Mesenchymal stem cell (in vitro differentiated cells and primary cell): ENCODE measurements at regions not wholly inside any gene's neighbourhood (a gene's known extent, or its start where the extent isn't known, plus 50 kb on each side); places are given as distances from the start of the nearest gene placed in this dataset.

Experiments
- DNase-seq: peaks from one replicate; pipeline ENCODE4 v3.0.0-alpha.2; 2013
- H2AFZ ChIP-seq: one replicate; pipeline ENCODE4 v1.6.1; 2013; ENCODE audit warnings: low read depth, mild to moderate bottlenecking, control low read depth, inconsistent platforms, low read length, moderate library complexity
- H2AK5ac ChIP-seq: 2 replicates; pipeline ENCODE4 v1.6.1; 2013; ENCODE audit warnings: low read length, moderate library complexity, mild to moderate bottlenecking, inconsistent platforms; ENCODE audit not compliant: severe bottlenecking
- H2BK120ac ChIP-seq: one replicate; pipeline ENCODE4 v1.6.1; 2013; ENCODE audit warnings: low read depth, mild to moderate bottlenecking, inconsistent platforms, low read length, moderate library complexity
- H2BK12ac ChIP-seq, 2 experiments: one replicate each; pipeline ENCODE4 v1.6.1; 2013; ENCODE audit warnings: inconsistent platforms in 2 of 2, low read length in 2 of 2, mild to moderate bottlenecking in 2 of 2, moderate library complexity in 2 of 2, control low read depth in 1 of 2
- H2BK15ac ChIP-seq: one replicate; pipeline ENCODE4 v1.6.1; 2013; ENCODE audit warnings: mild to moderate bottlenecking, low read depth, inconsistent platforms; ENCODE audit not compliant: poor library complexity, severe bottlenecking
- H2BK5ac ChIP-seq: 2 replicates; pipeline ENCODE4 v1.6.1; 2013; ENCODE audit warnings: low read depth, mild to moderate bottlenecking, low read length, control low read depth, inconsistent platforms; ENCODE audit not compliant: poor library complexity, severe bottlenecking
- H3K14ac ChIP-seq, 2 experiments: one replicate each; pipeline ENCODE4 v1.6.1; 2013; ENCODE audit warnings: inconsistent platforms in 2 of 2, low read length in 2 of 2, control low read depth in 1 of 2, mild to moderate bottlenecking in 1 of 2, moderate library complexity in 1 of 2
- H3K18ac ChIP-seq, 2 experiments: one replicate each; pipeline ENCODE4 v1.6.1; 2013; ENCODE audit warnings: inconsistent platforms in 2 of 2, low read length in 2 of 2, control low read depth in 1 of 2, low read depth in 1 of 2, mild to moderate bottlenecking in 1 of 2
- H3K23ac ChIP-seq, 2 experiments: one replicate each; pipeline ENCODE4 v1.6.1; 2013; ENCODE audit warnings: inconsistent platforms in 2 of 2, low read length in 2 of 2, mild to moderate bottlenecking in 2 of 2, moderate library complexity in 2 of 2, control low read depth in 1 of 2
- H3K27ac ChIP-seq: 2 replicates; pipeline ENCODE4 v1.5.1; 2013; ENCODE audit warnings: mild to moderate bottlenecking, moderate library complexity, low read length, control low read depth, inconsistent platforms; ENCODE audit not compliant: poor library complexity, severe bottlenecking
- H3K27me3 ChIP-seq, 2 experiments: 2 replicates each; pipeline versions ENCODE4 v1.6.1 to v1.7.0; 2013; ENCODE audit warnings: low read length in 2 of 2, mild to moderate bottlenecking in 2 of 2, moderate library complexity in 2 of 2, control low read depth in 1 of 2, inconsistent platforms in 1 of 2; ENCODE audit not compliant: control insufficient read depth in 1 of 2, insufficient read depth in 1 of 2
- H3K36me3 ChIP-seq, 2 experiments: 2 replicates each; pipeline versions ENCODE4 v1.6.1 to v1.7.0; 2013; ENCODE audit warnings: low read length in 2 of 2, control low read depth in 1 of 2, inconsistent platforms in 1 of 2, low read depth in 1 of 2, mild to moderate bottlenecking in 1 of 2; ENCODE audit not compliant: insufficient read depth in 2 of 2, control insufficient read depth in 1 of 2
- H3K4ac ChIP-seq, 2 experiments: one replicate each; pipeline ENCODE4 v1.6.1; 2013; ENCODE audit warnings: inconsistent platforms in 2 of 2, low read length in 2 of 2, mild to moderate bottlenecking in 2 of 2, moderate library complexity in 2 of 2, control low read depth in 1 of 2, low read depth in 1 of 2
- H3K4me1 ChIP-seq: 2 replicates; pipeline ENCODE4 v1.6.1; 2013; ENCODE audit warnings: low read depth, low read length, control low read depth; ENCODE audit not compliant: control insufficient read depth, insufficient read depth
- H3K4me2 ChIP-seq: 2 replicates; pipeline ENCODE4 v1.6.1; 2013; ENCODE audit warnings: low read length, mild to moderate bottlenecking, inconsistent platforms; ENCODE audit not compliant: poor library complexity, severe bottlenecking
- H3K4me3 ChIP-seq, 2 experiments: 2 replicates each; pipeline versions ENCODE4 v1.5.1 to v1.7.0; 2013; ENCODE audit warnings: low read length in 2 of 2, mild to moderate bottlenecking in 2 of 2, control low read depth in 1 of 2, low read depth in 1 of 2; ENCODE audit not compliant: insufficient read depth in 1 of 2
- H3K79me1 ChIP-seq: replicated peaks from 2 replicates; pipeline ENCODE4 v1.6.1; 2013; ENCODE audit warnings: mild to moderate bottlenecking, control low read depth, low read length, inconsistent platforms; ENCODE audit not compliant: poor library complexity, severe bottlenecking
- H3K9ac ChIP-seq: 2 replicates; pipeline ENCODE4 v1.7.0; 2013; ENCODE audit warnings: mild to moderate bottlenecking, low read length, moderate library complexity
- H3K9me3 ChIP-seq: 2 replicates; pipeline ENCODE4 v1.7.0; 2013; ENCODE audit warnings: mild to moderate bottlenecking, low read length; ENCODE audit not compliant: control insufficient read depth
- H4K8ac ChIP-seq: one replicate; pipeline ENCODE4 v1.6.1; 2013; ENCODE audit warnings: inconsistent platforms, mild to moderate bottlenecking, low read length, moderate library complexity
- H4K91ac ChIP-seq: one replicate; pipeline ENCODE4 v1.6.1; 2013; ENCODE audit warnings: mild to moderate bottlenecking, low read length, inconsistent platforms
- WGBS: methylation state at CpG from one replicate; pipeline ENCODE4 v1.1.7; 2013; ENCODE audit warnings: mixed read lengths; 5-methylcytosine and 5-hydroxymethylcytosine counted together

- H3K27me3 ChIP-seq: peaks cover 0 to 3% of the 10 kb centered on the region in 2 experiments
- H3K4ac ChIP-seq: no peak overlapping the region
Observed at GRCh38 chr12:127414186-127414585, 852.8 kb upstream of the TMEM132C start.

GRCh38 chr12:127414636-127415035 lies 852.3 kb upstream of the TMEM132C start:
- Histone ChIP-seq H3K23ac (no peak overlapping the region), H3K27me3 (peaks cover 0 to 3% of the 10 kb centered on the region in 2 experiments), H3K9ac (no peak overlapping the region), H3K36me3 (no peaks in the 10 kb centered on the region), H4K91ac (no peak overlapping the region), H2BK15ac (no peak overlapping the region), H3K79me1 (no peaks in the 10 kb centered on the region), H3K9me3 (peaks cover 29% of the 10 kb centered on the region), H3K18ac (no peak overlapping the region), H3K4me3 (no peak overlapping the region), H3K27ac (no peak overlapping the region), H4K8ac (no peak overlapping the region), H2AFZ (no peak overlapping the region), H2BK12ac (no peak overlapping the region), H2BK120ac (no peak overlapping the region), H3K4ac (no peak overlapping the region), H2AK5ac (no peak overlapping the region), H2BK5ac (no peak overlapping the region), H3K4me1 (no peaks in the 10 kb centered on the region), H3K4me2 (no peak overlapping the region), H3K14ac (no peak overlapping the region)
- no peak for DNase-seq
- 75% methylated on average over 2 of the region's 2 CpGs for WGBS

More at GRCh38 chr12:127414186-127414585, 852.8 kb upstream of the TMEM132C start:
- no peak overlapping the region for H2BK5ac ChIP-seq
- H3K36me3 ChIP-seq: no peaks in the 10 kb centered on the region
- no peak overlapping the region for H3K18ac ChIP-seq
- no peak overlapping the region for H3K23ac ChIP-seq
- no peak overlapping the region for H2BK12ac ChIP-seq
- H3K9ac ChIP-seq: no peak overlapping the region
- no peak overlapping the region for H2AK5ac ChIP-seq
- no peaks in the 10 kb centered on the region for H3K79me1 ChIP-seq
- no peak overlapping the region for H3K14ac ChIP-seq
- no peak overlapping the region for H4K91ac ChIP-seq
- no peak overlapping the region for H2BK15ac ChIP-seq
- H2BK120ac ChIP-seq: no peak overlapping the region
- no peaks in the 10 kb centered on the region for H3K4me1 ChIP-seq
- H3K4me3 ChIP-seq: no peak overlapping the region
- H3K27ac ChIP-seq: no peak overlapping the region
- peaks cover 24% of the 10 kb centered on the region for H3K9me3 ChIP-seq
- no peak overlapping the region for H3K4me2 ChIP-seq
- no peak overlapping the region for H2AFZ ChIP-seq
- H4K8ac ChIP-seq: no peak overlapping the region
- DNase-seq: no peak
- 70% methylated on average over 8 of the region's 8 CpGs for WGBS

DNA sequence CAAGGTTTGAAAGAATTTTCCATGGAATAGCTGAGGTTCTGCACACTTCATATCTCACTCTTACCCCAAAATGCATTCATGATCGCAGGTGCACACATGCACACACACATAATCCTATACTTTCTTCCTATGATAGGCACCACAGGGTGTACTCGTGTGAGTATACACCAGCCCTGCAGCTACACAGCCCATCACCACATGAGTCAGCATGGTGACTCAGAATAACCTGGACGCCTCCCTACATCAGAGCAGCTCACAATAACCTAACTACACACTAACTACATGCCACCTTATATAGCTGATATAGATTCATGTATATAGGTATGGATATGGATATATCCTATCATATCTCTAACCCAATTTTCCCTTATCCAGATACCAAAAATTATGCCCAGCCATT lies 850.2 kb upstream of the TMEM132C start:
- Histone ChIP-seq H3K4me2 (no peak overlapping the region), H4K8ac (no peak overlapping the region), H3K18ac (no peak overlapping the region), H2AFZ (no peak overlapping the region), H2BK5ac (no peak overlapping the region), H3K27ac (no peak overlapping the region), H2BK12ac (no peak overlapping the region), H3K14ac (no peak overlapping the region), H3K79me1 (no peaks in the 10 kb centered on the region), H2AK5ac (no peak overlapping the region), H3K4me1 (no peaks in the 10 kb centered on the region), H3K9me3 (peaks cover 31% of the 10 kb centered on the region), H3K27me3 (peaks cover 0 to 3% of the 10 kb centered on the region in 2 experiments), H3K4ac (no peak overlapping the region), H3K4me3 (no peak overlapping the region), H3K9ac (no peak overlapping the region), H3K36me3 (no peaks in the 10 kb centered on the region), H2BK15ac (no peak overlapping the region), H4K91ac (no peak overlapping the region), H3K23ac (no peak overlapping the region), H2BK120ac (no peak overlapping the region)
- 54% methylated on average over 2 of the region's 3 CpGs for WGBS
- no peak for DNase-seq

GRCh38 chr12:127419111-127419510 lies 847.9 kb upstream of the TMEM132C start:
- WGBS: 62% methylated on average over 2 of the region's 2 CpGs
- H3K9me3 ChIP-seq: peaks cover 31% of the 10 kb centered on the region
- no peak overlapping the region for H2BK15ac ChIP-seq
- H2BK12ac ChIP-seq: no peak overlapping the region
- H2BK5ac ChIP-seq: no peak overlapping the region
- H3K9ac ChIP-seq: no peak overlapping the region
- no peak overlapping the region for H4K8ac ChIP-seq
- no peak overlapping the region for H4K91ac ChIP-seq
- no peaks in the 10 kb centered on the region for H3K27me3 ChIP-seq
- no peak overlapping the region for H3K18ac ChIP-seq
- H2AFZ ChIP-seq: no peak overlapping the region
- DNase-seq: no peak
- H3K14ac ChIP-seq: no peak overlapping the region
- H2AK5ac ChIP-seq: no peak overlapping the region
- H3K4me2 ChIP-seq: no peak overlapping the region
- no peak overlapping the region for H3K4me3 ChIP-seq
- no peak overlapping the region for H2BK120ac ChIP-seq
- no peak overlapping the region for H3K27ac ChIP-seq
- H3K4ac ChIP-seq: no peak overlapping the region
- H3K4me1 ChIP-seq: no peaks in the 10 kb centered on the region
- no peaks in the 10 kb centered on the region for H3K36me3 ChIP-seq
- no peak overlapping the region for H3K23ac ChIP-seq
- H3K79me1 ChIP-seq: no peaks in the 10 kb centered on the region
